SK-N-SH treated with all-trans-retinoic acid at 6 μM for 48 hours (cell line): ENCODE measurements at regions not wholly inside any gene's neighbourhood (a gene's known extent, or its start where the extent isn't known, plus 50 kb on each side); places are given as distances from the start of the nearest gene placed in this dataset.

Experiments
- ATAC-seq: fragments of 200-7000 bp; cut with Tn5 transposase; 3 replicates; pipeline ENCODE4 v1.9.1; 2020; ENCODE audit warnings: mild to moderate bottlenecking, moderate library complexity
- ARNTL ChIP-seq: fragments of 450-650 bp; formaldehyde crosslinking; IDR thresholded peaks from 2 replicates; pipeline ENCODE4 v1.5.0; 2020; ENCODE audit warnings: low read depth, mild to moderate bottlenecking, moderate library complexity, borderline replicate concordance
- BACH2 ChIP-seq: fragments of 250-450 bp; sonication (Bioruptor Pico); IDR thresholded peaks from 2 replicates; pipeline ENCODE4 v1.9.0; 2021; ENCODE audit warnings: mild to moderate bottlenecking, borderline replicate concordance
- CSDC2 ChIP-seq: fragments of 250-450 bp; sonication (Bioruptor Pico); IDR thresholded peaks from 2 replicates; pipeline ENCODE4 v1.5.0; 2020; ENCODE audit warnings: mild to moderate bottlenecking, moderate library complexity
- GLIS3 ChIP-seq: fragments of 250-450 bp; sonication (Bioruptor Pico); IDR thresholded peaks from 2 replicates; pipeline ENCODE4 v1.5.0; 2020; ENCODE audit warnings: mild to moderate bottlenecking, moderate library complexity
- ISL1 ChIP-seq: fragments of 250-450 bp; sonication (Bioruptor Pico); IDR thresholded peaks from 2 replicates; pipeline ENCODE4 v2.1.2; 2022; ENCODE audit warnings: mild to moderate bottlenecking, moderate library complexity
- OSR1 ChIP-seq: fragments of 250-450 bp; sonication (Bioruptor Pico); IDR thresholded peaks from 2 replicates; pipeline ENCODE4 v1.8.0; 2022; ENCODE audit warnings: moderate library complexity, mild to moderate bottlenecking, inconsistent platforms
- PATZ1 ChIP-seq: fragments of 250-450 bp; sonication (Bioruptor Pico); IDR thresholded peaks from 2 replicates; pipeline ENCODE4 v1.8.0; 2020; ENCODE audit warnings: mild to moderate bottlenecking, moderate library complexity, borderline replicate concordance
- POU6F1 ChIP-seq: fragments of 250-450 bp; sonication (Bioruptor Pico); IDR thresholded peaks from 2 replicates; pipeline ENCODE4 v1.8.0; 2021; ENCODE audit warnings: low read depth, mild to moderate bottlenecking, moderate library complexity, borderline replicate concordance
- PPARA ChIP-seq: fragments of 250-450 bp; sonication (Bioruptor Pico); IDR thresholded peaks from 2 replicates; pipeline ENCODE4 v1.5.0; 2020; ENCODE audit warnings: mild to moderate bottlenecking, borderline replicate concordance
- RARB ChIP-seq: fragments of 250-450 bp; sonication (Bioruptor Pico); IDR thresholded peaks from 2 replicates; pipeline ENCODE4 v1.8.0; 2021; ENCODE audit warnings: mild to moderate bottlenecking, moderate library complexity
- SNAI2 ChIP-seq: fragments of 250-450 bp; sonication (Bioruptor Pico); IDR thresholded peaks from 2 replicates; pipeline ENCODE4 v1.5.0; 2020; ENCODE audit warnings: mild to moderate bottlenecking, moderate library complexity
- TCF4 ChIP-seq: fragments of 250-450 bp; sonication (Bioruptor Pico); IDR thresholded peaks from 2 replicates; pipeline ENCODE4 v1.8.0; 2021; ENCODE audit warnings: mild to moderate bottlenecking, moderate library complexity, borderline replicate concordance
- TOX ChIP-seq: fragments of 250-450 bp; sonication (Bioruptor Pico); IDR thresholded peaks from 2 replicates; pipeline ENCODE4 v1.8.0; 2021; ENCODE audit warnings: mild to moderate bottlenecking, moderate library complexity, borderline replicate concordance
- TSHZ2 ChIP-seq: fragments of 250-450 bp; sonication (Bioruptor Pico); IDR thresholded peaks from 2 replicates; pipeline ENCODE4 v1.5.0; 2020; ENCODE audit warnings: mild to moderate bottlenecking, moderate library complexity
- ZC3H10 ChIP-seq: fragments of 250-450 bp; sonication (Bioruptor Pico); IDR thresholded peaks from 2 replicates; pipeline ENCODE4 v1.5.1; 2021; ENCODE audit warnings: mild to moderate bottlenecking, moderate library complexity
- ZFP3 ChIP-seq: fragments of 250-450 bp; sonication (Bioruptor Pico); IDR thresholded peaks from 2 replicates; pipeline ENCODE4 v1.5.0; 2020; ENCODE audit warnings: mild to moderate bottlenecking, moderate library complexity
- ZNF565 ChIP-seq: fragments of 450-650 bp; formaldehyde crosslinking; conservative IDR thresholded peaks from 2 replicates; pipeline ENCODE4 v1.5.0; 2020; ENCODE audit warnings: low read depth, mild to moderate bottlenecking, moderate library complexity
- ZNF70 ChIP-seq: fragments of 450-650 bp; formaldehyde crosslinking; IDR thresholded peaks from 2 replicates; pipeline ENCODE4 v1.5.0; 2020; ENCODE audit warnings: mild to moderate bottlenecking, moderate library complexity
- ZNF8 ChIP-seq: fragments of 450-650 bp; formaldehyde crosslinking; IDR thresholded peaks from 2 replicates; pipeline ENCODE4 v1.5.0; 2020; ENCODE audit warnings: mild to moderate bottlenecking, moderate library complexity

- ATAC-seq, result no peak
- TF ChIP-seq ZC3H10 (CRISPR knock-in tag), result no peak
- no peak for TF ChIP-seq ZNF70 (CRISPR knock-in tag)
- no peak for TF ChIP-seq PATZ1 (CRISPR knock-in tag)
- TF ChIP-seq ARNTL, result no peak
- TF ChIP-seq OSR1 (CRISPR knock-in tag), result no peak
- no peak for TF ChIP-seq GLIS3
- TF ChIP-seq RARB (CRISPR knock-in tag), result no peak
- TF ChIP-seq ISL1 (CRISPR knock-in tag), result no peak
- TF ChIP-seq ZNF565 (CRISPR knock-in tag), result no peak
Observed at GRCh38 chr22:34800260-34800980, 265.5 kb upstream of the ISX start.

- TF ChIP-seq ZNF8 (CRISPR knock-in tag) (no peak), POU6F1 (no peak), RARB (CRISPR knock-in tag) (no peak), TOX (CRISPR knock-in tag) (no peak), OSR1 (CRISPR knock-in tag) (no peak), TCF4 (no peak), SNAI2 (CRISPR knock-in tag) (no peak), CSDC2 (CRISPR knock-in tag) (no peak), GLIS3 (no peak), ZFP3 (CRISPR knock-in tag) (no peak), ZC3H10 (CRISPR knock-in tag) (no peak), BACH2 (CRISPR knock-in tag) (no peak)
- no peak for ATAC-seq
Observed at GRCh38 chr22:34801221-34801620, 264.7 kb upstream of the ISX start.

- TF ChIP-seq ARNTL, result no peak
- no peak for TF ChIP-seq TSHZ2 (CRISPR knock-in tag)
- no peak for TF ChIP-seq PATZ1 (CRISPR knock-in tag)
- no peak for TF ChIP-seq ZFP3 (CRISPR knock-in tag)
- TF ChIP-seq ZNF8 (CRISPR knock-in tag), result no peak
- no peak for TF ChIP-seq TOX (CRISPR knock-in tag)
- no peak for TF ChIP-seq POU6F1
- no peak for TF ChIP-seq GLIS3
- no peak for TF ChIP-seq ISL1 (CRISPR knock-in tag)
- TF ChIP-seq PPARA, result no peak
- TF ChIP-seq BACH2 (CRISPR knock-in tag), result no peak
- TF ChIP-seq, all 23 proteins: peak for 0
- ATAC-seq, result no peak
Observed at GRCh38 chr22:34804091-34804490, 261.9 kb upstream of the ISX start.
